ENCODE measurements at regions not wholly inside any gene's neighbourhood (a gene's known extent, or its start where the extent isn't known, plus 50 kb on each side); places are given as distances from the start of the nearest gene placed in this dataset.

GRCh38 chr4:132124624-132124974 lies 1024.5 kb upstream of the PCDH10 start:
- no peaks in the 10 kb centered on the region for H4K20me1 ChIP-seq
- TF ChIP-seq Cebpa-rat (IDR thresholded peaks at IDR 0.05), result no peak
- peaks cover 0 to 7% (median 0%) of the 10 kb centered on the region in 10 experiments; a peak in 1 of 20 replicates for H3K4me1 ChIP-seq
- 0 out of 22 replicates have a peak overlapping the region, but pooled peaks of 1 of the 11 experiments have one; percentile 7 for H3K4me2 ChIP-seq
- no peaks in the 10 kb centered on the region for H3K27me3 ChIP-seq
- no peak overlapping the region for H3K4me3 ChIP-seq
- H3K36me3 ChIP-seq, result no peaks in the 10 kb centered on the region
- peaks cover 0 to 9% (median 5%) of the 10 kb centered on the region in 11 experiments; a peak in 11 of 22 replicates for H3K9me3 ChIP-seq (replicated peaks in 1 of 11)
- H3K9ac ChIP-seq, result no peak overlapping the region
- H3K27ac ChIP-seq, result no peak overlapping the region

- Histone ChIP-seq H3K9me3 (replicated peaks in 1 of 11) (peaks cover 0 to 9% (median 5%) of the 10 kb centered on the region in 11 experiments; a peak in 11 of 22 replicates), H3K4me3 (no peak overlapping the region), H3K4me1 (peaks cover 0 to 7% (median 0%) of the 10 kb centered on the region in 10 experiments; a peak in 1 of 20 replicates), H4K20me1 (no peaks in the 10 kb centered on the region), H3K9ac (no peak overlapping the region), H3K36me3 (no peaks in the 10 kb centered on the region), H3K4me2 (no peak overlapping the region), H3K27ac (no peak overlapping the region), H3K27me3 (no peaks in the 10 kb centered on the region)
- TF ChIP-seq Cebpa-rat (IDR thresholded peaks at IDR 0.05), result no peak
Measured at GRCh38 chr4:132125131-132125530, 1024.0 kb upstream of the PCDH10 start.

GRCh38 chr4:132132433-132132832 lies 1016.7 kb upstream of the PCDH10 start:
- Histone ChIP-seq H3K9ac (no peak overlapping the region), H4K20me1 (no peaks in the 10 kb centered on the region), H3K4me2 (no peak overlapping the region), H3K4me3 (no peak overlapping the region), H3K4me1 (peaks cover 0 to 7% (median 0%) of the 10 kb centered on the region in 10 experiments; a peak in 1 of 20 replicates), H3K27me3 (no peaks in the 10 kb centered on the region), H3K9me3 (replicated peaks in 1 of 11) (peaks cover 0 to 6% (median 0%) of the 10 kb centered on the region in 11 experiments; a peak in 3 of 22 replicates), H3K27ac (no peak overlapping the region), H3K36me3 (no peaks in the 10 kb centered on the region)
- no peak for TF ChIP-seq Cebpa-rat (IDR thresholded peaks at IDR 0.05)

- Histone ChIP-seq H3K4me1 (no peaks in the 10 kb centered on the region), H3K9ac (no peak overlapping the region), H3K36me3 (no peaks in the 10 kb centered on the region), H3K27ac (no peak overlapping the region), H4K20me1 (no peaks in the 10 kb centered on the region), H3K4me3 (no peak overlapping the region), H3K4me2 (no peak overlapping the region), H3K27me3 (no peaks in the 10 kb centered on the region), H3K9me3 (replicated peaks in 1 of 11) (peaks cover 0 to 8% (median 0%) of the 10 kb centered on the region in 11 experiments; a peak in 4 of 22 replicates)
- TF ChIP-seq Cebpa-rat (IDR thresholded peaks at IDR 0.05), result no peak
Measured at GRCh38 chr4:132169660-132170059, 979.4 kb upstream of the PCDH10 start.

- Histone ChIP-seq H3K27me3 (no peaks in the 10 kb centered on the region), H3K4me1 (no peaks in the 10 kb centered on the region), H3K36me3 (no peaks in the 10 kb centered on the region), H3K4me3 (no peak overlapping the region), H3K4me2 (no peak overlapping the region), H3K9ac (no peak overlapping the region), H3K9me3 (replicated peaks in 1 of 11) (peaks cover 5 to 9% (median 8%) of the 10 kb centered on the region in 11 experiments; a peak in 17 of 22 replicates), H4K20me1 (no peaks in the 10 kb centered on the region), H3K27ac (no peak overlapping the region)
- no peak for TF ChIP-seq Cebpa-rat (IDR thresholded peaks at IDR 0.05)
Measured at GRCh38 chr4:132180020-132180427, 969.1 kb upstream of the PCDH10 start.

GRCh38 chr4:132195176-132195575 lies 953.9 kb upstream of the PCDH10 start:
- no peak overlapping the region for H3K9ac ChIP-seq
- H3K4me1 ChIP-seq, result no peaks in the 10 kb centered on the region
- H4K20me1 ChIP-seq, result no peaks in the 10 kb centered on the region
- H3K27me3 ChIP-seq, result no peaks in the 10 kb centered on the region
- no peak overlapping the region for H3K27ac ChIP-seq
- no peak overlapping the region for H3K4me3 ChIP-seq
- H3K36me3 ChIP-seq, result no peaks in the 10 kb centered on the region
- H3K9me3 ChIP-seq (replicated peaks in 1 of 11), result no peaks in the 10 kb centered on the region; a peak in 1 of 22 replicates
- H3K4me2 ChIP-seq, result no peak overlapping the region
- no peak for TF ChIP-seq Cebpa-rat (IDR thresholded peaks at IDR 0.05)

GRCh38 chr4:132203618-132204017 lies 945.5 kb upstream of the PCDH10 start:
- Histone ChIP-seq H3K27me3 (no peaks in the 10 kb centered on the region), H3K27ac (no peak overlapping the region), H3K4me2 (no peak overlapping the region), H3K36me3 (no peaks in the 10 kb centered on the region), H4K20me1 (no peaks in the 10 kb centered on the region), H3K9me3 (replicated peaks in 1 of 11) (no peaks in the 10 kb centered on the region), H3K4me3 (no peak overlapping the region), H3K9ac (no peak overlapping the region), H3K4me1 (no peaks in the 10 kb centered on the region)
- TF ChIP-seq Cebpa-rat (IDR thresholded peaks at IDR 0.05), result no peak

GRCh38 chr4:132214519-132214918 lies 934.6 kb upstream of the PCDH10 start:
- H3K4me3 ChIP-seq, result no peak overlapping the region
- no peak for TF ChIP-seq Cebpa-rat (IDR thresholded peaks at IDR 0.05)

GRCh38 chr4:132218406-132218805 lies 930.7 kb upstream of the PCDH10 start:
- Histone ChIP-seq H3K9ac (no peak overlapping the region), H3K9me3 (replicated peaks in 1 of 11) (peaks cover 0 to 7% (median 5%) of the 10 kb centered on the region in 11 experiments; a peak in 12 of 22 replicates), H3K36me3 (no peaks in the 10 kb centered on the region), H3K4me3 (no peak overlapping the region), H3K4me1 (no peaks in the 10 kb centered on the region), H4K20me1 (no peaks in the 10 kb centered on the region), H3K27ac (no peak overlapping the region), H3K4me2 (no peak overlapping the region), H3K27me3 (no peaks in the 10 kb centered on the region)
- no peak for TF ChIP-seq Cebpa-rat (IDR thresholded peaks at IDR 0.05)

More at GRCh38 chr4:132214519-132214918, 934.6 kb upstream of the PCDH10 start:
- no peak overlapping the region for H3K27ac ChIP-seq
- H4K20me1 ChIP-seq, result no peaks in the 10 kb centered on the region
- H3K27me3 ChIP-seq, result no peaks in the 10 kb centered on the region
- H3K4me2 ChIP-seq, result no peak overlapping the region
- no peaks in the 10 kb centered on the region for H3K36me3 ChIP-seq
- H3K4me1 ChIP-seq, result no peaks in the 10 kb centered on the region
- H3K9me3 ChIP-seq (replicated peaks in 1 of 11), result no peaks in the 10 kb centered on the region
- H3K9ac ChIP-seq, result no peak overlapping the region

Measured in BLaER1 treated with 17β-estradiol and CSF1 and Interleukin-3, amounts not matched to agents 10 nM and 100 nM (cell line).